B cell (primary cell): ENCODE measurements at regions not wholly inside any gene's neighbourhood (a gene's known extent, or its start where the extent isn't known, plus 50 kb on each side); places are given as distances from the start of the nearest gene placed in this dataset.
"Not testable (repeated sequence)": the region's sequence is repeated elsewhere in the genome, so short reads cannot be mapped to it uniquely, and the experiment has no call there.

ENCODE experiments used
- CTCF ChIP-seq: fragments of 200-600 bp; IDR thresholded peaks from one replicate; pipeline ENCODE4 v1.8.0; 2022; ENCODE audit warnings: antibody characterized with exemption, mild to moderate bottlenecking
- EZH2 ChIP-seq: IDR thresholded peaks from 2 replicates; pipeline ENCODE4 v1.6.1; 2012; ENCODE audit warnings: borderline replicate concordance, low read depth, mild to moderate bottlenecking, moderate library complexity, low read length; ENCODE audit not compliant: insufficient read depth, poor library complexity, severe bottlenecking

- TF ChIP-seq CTCF, EZH2: not testable (repeated sequence)
Observed at GRCh38 chr19:14266208-14266607, 60.2 kb upstream of the ADGRL1 start.
